GM21381 (cell line): ENCODE measurements at regions not wholly inside any gene's neighbourhood (a gene's known extent, or its start where the extent isn't known, plus 50 kb on each side); places are given as distances from the start of the nearest gene placed in this dataset.

Experiments used
- ATAC-seq: cut with Tn5 transposase; IDR thresholded peaks from one replicate; pipeline ENCODE4 v1.9.1; 2021; ENCODE audit warnings: mild to moderate bottlenecking, moderate library complexity; ENCODE audit not compliant: unreplicated experiment

DNA sequence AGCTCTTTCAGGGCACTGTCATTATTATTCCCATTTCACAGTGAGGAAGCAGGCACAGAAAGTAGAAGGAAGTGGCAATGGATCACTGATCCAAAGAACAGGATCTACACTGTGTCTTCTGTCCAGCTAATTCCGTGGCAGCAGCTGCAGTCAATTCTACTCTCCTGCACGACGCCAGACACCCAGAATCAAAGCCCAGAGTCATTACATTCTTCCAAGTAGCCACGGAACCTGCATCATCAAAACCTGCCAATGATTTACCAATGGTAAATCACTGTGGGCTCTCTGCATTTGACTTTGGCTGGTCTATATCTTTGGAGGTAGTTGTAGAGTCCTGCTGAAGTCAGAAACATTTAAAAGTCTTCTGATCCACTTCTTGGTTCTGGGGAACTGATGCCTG lies 767.7 kb downstream of the LIG4 start:
- ATAC-seq, result no peak

DNA sequence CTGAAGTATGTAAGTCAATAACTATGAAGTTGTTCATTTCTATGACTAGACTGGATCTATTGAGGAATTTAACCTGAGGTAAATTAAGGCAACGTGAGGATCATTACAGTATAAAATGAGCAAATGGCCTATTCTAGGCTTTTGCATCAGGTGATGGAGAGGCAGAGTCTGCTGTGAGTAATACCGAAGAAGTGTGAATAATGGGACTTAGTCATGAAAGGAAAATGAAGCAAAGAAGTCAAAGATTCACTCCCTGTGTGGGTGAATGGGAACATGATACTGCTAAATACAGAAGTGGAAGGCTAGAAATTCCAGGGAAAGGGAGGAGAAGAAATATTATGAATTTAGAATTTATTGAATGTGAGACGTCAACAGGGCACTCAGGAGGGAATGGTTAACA lies 774.1 kb downstream of the LIG4 start:
- no peak for ATAC-seq

DNA sequence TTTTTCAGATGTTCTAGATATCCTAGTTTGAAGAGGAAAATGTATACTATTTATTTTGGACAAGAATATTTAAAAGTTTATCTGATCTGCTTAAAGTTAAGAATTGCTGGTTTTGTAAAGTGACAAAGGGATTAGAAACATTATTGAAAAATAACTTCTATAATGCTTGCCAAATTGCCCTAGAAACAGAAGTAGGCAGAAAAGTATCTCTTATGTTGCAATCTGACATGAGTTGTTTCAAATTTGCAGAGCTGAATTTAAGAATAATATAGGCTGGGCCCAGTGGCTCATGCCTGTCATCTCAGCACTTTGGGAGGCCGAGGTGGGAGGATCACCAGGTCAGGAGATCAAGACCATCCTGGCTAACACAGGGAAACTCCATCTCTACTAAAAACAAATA lies 777.1 kb downstream of the LIG4 start:
- ATAC-seq, result no peak

DNA sequence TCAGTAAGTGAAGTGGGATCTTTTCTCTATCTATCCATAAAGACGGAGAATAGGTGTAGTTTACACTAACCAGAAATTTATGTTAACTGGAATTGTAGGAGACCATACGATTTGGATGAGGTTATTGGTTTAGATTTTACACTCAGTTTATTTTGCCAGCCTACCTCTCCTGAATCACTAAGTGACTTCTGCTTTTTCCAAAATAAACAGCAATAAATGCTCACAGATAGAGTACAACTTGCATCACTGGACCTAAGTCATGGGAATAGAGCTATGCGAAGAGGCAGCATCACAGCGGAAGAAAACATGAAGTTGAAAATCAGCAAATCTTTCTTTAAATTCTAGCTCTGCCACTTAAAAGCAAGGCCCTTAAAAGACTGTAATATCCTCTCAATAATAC lies 781.0 kb downstream of the LIG4 start:
- ATAC-seq, result no peak

DNA sequence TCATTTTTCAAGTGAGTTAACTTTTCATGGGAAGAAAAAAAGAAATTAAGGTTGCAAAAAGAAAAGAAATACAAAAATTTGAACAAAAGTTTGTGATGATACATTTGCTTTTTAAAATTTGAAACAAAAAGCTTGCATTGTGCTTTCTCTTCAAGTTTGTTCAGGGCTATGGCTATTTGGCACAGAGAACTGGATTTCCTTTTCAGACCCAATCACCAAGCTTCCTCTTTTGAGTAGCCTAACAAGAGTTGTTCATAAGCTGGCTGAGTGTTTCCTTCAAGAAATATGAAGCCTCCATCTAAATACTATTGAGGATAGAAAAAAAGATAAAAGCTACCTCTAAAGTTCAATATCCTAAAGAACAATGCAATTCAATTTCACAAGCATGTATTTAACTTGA lies 787.8 kb downstream of the LIG4 start:
- no peak for ATAC-seq

DNA sequence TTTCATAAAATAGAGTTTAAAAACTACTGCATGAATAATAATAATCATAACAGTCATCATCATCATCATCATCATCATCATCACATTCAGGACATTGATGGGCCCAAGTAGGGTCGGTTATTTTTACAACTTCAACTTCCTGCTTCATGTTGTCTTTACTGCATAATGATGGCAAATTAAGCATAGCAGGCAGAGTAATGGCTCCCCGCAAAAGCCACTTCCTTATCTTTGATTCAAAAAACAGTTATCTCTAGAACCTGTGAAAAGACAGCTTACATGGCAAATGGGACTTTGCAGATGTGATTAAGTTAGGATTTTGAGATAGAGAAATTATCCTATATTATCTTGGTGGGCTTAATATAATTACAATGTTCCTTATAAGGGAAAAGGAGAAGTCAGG lies 792.9 kb downstream of the LIG4 start:
- ATAC-seq, result no peak

DNA sequence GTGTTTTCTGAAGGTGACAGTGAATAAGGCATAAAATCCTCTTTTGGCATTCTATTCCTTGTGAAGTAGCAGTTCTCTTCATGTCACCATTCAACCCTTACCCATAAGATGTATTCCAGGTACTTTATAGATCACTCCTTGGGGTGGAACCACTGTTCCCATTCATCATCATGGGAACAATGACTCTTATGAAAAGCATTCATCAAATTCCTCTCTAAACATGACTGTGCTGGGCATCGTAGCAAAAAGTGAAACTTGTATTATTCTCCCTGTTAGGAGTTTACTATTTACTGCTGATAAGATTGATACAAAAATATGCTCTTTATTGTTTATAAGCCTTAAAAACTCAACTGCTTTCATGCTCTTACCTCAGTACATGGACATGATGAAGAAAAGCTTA lies 793.4 kb downstream of the LIG4 start:
- no peak for ATAC-seq

DNA sequence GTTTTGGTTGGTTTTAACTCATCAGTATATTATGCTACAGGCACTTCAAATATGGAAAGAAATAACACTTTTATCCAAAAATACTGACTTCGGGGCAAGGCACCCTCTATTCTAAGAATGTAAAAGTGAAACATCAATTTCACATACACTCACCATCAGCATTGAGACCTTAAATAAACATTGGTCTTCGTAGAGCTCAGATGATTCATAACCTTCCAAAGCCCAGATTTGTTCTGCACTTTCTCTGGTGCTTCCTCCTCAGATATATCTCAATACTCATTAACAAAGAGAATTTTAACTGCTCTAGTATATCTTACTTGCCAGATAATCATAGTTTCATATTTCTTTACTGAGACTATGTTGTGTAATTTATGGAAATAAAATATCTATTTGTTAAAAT lies 794.3 kb downstream of the LIG4 start:
- no peak for ATAC-seq

DNA sequence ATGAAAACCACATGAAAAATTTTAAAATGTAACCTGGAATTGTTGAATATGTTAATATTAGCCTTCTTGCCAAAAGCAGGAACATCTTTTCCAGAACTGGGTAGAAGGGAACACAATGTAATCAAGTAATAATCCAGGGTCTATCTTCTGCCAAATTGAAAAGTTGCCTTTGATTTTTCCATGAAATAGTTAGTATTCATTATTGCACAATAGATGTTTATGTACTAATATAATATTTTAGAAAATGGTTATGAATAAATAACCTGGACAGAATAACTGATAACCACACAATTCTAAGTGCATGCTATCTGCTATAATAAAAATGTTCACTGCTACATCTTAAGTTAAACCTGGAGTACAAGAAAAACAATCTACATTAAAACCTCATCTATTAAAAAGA lies 802.3 kb downstream of the LIG4 start:
- ATAC-seq, result no peak

DNA sequence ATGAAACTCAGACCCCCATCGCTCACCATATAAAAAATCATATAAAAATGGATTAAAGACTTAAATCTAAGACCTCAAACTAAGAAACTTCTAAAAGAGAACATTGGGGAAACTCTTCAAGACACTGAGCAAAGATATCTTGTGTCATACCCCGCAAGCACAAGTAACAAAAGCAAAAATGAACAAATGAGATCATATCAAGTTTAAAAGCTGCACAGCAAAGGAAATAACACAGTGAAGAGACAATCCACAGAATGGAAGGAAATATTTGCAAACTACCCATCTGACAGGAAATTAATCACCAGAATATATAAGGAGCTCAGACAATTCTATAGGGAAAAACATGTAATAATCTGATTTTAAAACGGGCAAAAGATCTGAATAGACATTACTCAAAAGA lies 808.3 kb downstream of the LIG4 start:
- no peak for ATAC-seq

DNA sequence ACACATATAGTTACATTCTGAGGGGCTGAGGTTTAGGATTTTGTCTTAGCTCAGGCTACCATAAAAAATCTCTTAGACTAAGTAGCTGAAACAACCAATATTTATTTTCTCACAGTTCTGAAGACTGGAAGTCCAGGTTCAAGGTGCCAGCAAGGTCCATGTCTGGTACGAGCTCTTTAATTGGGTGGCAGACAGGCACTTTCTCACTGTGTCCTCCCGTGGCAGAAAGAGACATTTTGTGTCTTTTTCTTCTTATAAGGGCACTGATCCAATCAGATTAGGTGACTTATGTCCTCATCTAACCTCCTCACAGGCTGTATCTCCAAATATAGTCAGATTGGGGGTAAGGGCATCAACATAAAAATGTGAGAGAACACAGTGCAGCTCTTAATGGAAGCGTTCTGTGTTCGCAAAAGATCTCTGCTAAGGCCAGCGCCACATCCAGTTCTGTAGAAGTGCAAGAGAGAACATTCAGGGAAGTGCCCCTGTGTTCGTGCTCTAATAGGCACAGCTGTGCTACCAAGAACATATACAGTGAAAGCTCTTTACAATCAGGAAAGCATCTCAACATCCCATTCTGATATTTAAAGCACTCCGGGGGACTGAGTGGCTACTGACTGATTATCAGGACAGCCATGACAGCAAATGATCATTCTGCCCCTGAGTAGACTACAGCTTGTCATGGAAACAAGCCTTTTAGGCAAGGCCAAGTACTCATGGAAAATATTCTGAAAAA lies 819.2 kb downstream of the LIG4 start:
- ATAC-seq, result no peak

DNA sequence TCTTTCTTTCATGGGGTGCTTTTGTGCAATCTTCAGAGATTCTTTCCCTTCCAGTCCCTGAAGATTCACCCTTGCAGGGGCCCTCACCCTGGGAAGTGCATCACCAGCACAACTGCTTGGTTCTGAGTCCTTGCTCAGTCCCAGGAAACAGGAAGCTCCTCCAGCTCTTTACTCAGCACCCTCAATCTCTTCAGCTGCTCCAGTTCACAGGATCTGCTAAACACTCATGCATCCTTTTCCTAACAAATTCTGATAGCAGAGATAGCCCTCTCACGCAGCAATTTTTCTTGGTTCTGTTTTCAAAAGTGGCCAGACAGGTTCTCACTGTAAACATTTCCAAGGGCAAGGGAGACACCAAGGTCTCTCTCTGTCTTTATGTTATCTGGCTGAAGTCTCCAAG lies 823.1 kb downstream of the LIG4 start:
- ATAC-seq, result no peak

DNA sequence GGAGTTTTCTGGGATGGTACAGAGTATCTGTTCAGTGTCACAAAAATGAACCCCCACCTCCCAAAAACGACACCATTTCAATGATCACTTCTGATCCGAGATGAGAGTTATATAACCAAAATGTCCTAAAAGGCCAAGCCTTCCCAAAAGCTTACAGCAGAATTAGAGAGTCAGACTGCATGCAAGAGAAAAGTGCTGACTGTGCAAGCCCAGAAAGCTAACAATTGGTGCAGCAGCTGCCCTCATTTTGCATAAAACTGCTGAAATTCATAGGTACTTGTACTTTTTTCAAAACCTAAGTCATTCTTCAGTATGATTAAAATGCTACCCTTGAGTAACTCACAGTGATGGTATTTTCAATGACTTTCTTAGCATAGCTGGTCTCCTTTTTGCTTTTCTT lies 819.6 kb upstream of the ARGLU1 start:
- no peak for ATAC-seq

DNA sequence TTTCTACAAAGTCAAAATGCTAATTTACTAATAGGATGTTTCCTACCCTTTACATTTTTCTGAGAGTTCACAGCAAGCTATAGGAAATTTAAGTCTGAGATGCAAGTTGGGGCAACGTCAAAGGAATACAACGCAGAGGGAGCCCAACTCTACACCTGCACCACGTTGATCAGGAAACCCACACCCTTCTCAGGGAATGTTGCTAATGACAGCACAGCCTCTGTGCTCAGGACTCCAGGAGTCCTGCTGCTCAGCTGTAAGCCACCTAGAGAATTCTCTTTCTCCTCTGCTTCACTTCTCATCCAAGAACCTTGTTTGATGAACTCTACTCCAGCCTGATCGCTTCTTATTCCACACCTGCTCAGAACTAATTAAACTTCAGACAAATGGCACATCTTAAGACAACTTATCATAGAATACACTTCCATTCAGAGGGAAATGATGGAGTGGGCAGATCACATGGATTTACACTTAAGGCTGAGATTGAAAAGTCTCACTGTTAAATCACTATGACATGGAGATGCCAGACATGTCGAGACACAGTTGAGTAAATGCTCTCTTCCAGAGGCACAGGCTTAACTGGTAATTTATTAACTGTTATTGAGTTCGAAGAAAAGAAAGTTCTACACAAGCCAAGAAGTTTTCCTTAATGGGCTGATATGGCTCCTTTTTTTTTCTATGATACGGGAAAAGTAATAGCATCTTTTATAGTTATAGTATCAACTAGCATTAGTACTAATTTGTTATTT lies 811.6 kb upstream of the ARGLU1 start:
- no peak for ATAC-seq

DNA sequence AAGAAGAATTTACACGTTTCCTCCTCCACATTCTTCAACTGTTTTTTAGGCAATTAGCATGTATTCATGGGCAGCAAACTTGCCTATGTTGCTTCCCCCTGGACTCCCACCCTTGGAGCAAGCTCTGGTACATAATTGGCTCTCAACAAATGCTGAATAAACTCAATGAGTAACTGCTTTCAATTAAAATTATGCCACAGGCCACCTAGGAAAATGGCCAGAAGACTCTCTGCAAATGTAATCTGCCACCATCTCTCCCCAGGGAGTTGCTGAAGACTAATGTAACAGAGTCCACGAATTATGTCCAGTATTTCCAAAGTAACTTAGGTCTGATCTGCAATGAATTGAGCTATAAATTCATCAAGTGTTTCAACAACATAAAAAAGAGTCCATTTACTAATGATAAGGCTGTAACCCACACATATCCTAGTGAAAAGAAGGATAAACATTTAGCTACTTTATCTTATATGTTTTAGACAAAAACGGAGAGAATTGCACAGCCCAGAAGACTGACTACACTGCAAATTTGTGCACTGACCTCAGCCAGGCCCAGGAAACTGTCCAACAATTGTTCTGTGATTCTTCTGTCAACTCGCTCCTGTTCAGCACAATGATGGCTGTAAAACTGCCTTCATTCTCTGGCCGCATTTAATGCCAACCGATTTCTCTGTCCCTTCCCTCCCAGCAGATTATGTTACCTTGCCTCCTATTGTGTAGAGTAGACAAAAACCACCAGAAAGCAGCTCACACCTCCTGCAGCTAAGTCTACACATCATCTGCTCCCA lies 808.6 kb upstream of the ARGLU1 start:
- no peak for ATAC-seq

DNA sequence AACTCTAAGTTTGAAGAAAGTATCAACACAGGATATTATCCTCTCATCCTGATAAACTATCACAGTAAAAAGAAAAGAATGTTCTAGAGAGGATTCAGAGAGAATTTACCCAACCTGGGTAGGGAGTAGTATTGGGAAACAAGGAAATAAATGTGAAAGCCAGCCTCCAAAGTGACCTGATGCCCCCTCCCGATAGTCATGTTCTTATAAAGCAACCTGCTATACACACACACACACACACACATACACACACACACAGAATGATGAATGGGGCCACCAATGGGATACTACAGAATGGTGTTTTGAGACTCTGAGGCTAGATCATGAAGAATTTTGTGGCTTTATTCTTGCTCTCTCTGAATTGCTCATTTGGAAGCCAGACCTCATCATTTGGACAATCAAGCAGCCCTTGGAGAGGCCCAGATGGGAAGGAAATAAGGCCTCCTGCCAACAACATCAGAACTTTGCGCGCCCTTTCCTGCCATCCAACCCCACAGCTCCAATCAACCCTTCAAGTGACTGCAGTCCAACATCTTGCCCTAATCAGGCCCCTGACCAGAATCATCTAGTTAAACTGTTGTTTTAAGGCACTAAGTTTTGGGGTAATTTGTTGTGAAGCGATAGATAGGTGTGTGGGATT lies 807.9 kb upstream of the ARGLU1 start:
- no peak for ATAC-seq

DNA sequence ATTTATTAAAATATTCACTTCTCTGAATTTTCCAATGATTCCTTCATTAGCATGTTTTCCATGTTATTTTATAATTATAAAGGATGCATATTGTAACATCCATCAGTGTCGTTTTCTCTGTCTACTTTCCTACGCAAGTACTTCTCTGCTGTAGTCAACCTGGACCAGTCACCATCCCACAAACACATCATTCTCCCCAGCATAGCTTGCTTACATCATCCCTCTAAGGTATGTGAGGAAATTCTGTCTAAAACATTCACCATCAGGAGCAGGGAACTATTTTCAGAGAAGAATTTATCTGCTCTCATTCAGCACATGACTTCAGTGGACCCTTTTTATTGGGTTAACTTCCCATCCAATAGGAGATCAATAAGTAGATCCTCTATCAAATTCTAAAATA lies 806.1 kb upstream of the ARGLU1 start:
- no peak for ATAC-seq

DNA sequence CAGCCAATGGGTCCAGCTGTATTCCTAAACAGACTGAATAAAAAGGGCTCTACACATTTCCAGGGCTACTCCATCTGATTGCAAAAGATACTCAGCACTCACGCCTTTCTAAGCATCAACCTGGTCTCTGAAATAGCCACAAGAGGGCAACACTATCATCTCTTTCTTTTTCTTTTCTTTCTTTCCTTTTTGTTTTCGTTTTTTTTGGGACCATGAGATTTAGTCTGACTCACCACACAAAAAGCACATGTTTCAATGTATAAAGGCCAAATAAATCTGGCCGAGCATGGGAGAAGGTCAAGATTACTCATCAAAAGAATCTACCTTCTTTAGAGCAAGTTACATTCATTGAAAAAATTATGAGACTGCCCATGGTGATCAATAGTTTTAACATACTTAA lies 805.6 kb upstream of the ARGLU1 start:
- ATAC-seq, result no peak

DNA sequence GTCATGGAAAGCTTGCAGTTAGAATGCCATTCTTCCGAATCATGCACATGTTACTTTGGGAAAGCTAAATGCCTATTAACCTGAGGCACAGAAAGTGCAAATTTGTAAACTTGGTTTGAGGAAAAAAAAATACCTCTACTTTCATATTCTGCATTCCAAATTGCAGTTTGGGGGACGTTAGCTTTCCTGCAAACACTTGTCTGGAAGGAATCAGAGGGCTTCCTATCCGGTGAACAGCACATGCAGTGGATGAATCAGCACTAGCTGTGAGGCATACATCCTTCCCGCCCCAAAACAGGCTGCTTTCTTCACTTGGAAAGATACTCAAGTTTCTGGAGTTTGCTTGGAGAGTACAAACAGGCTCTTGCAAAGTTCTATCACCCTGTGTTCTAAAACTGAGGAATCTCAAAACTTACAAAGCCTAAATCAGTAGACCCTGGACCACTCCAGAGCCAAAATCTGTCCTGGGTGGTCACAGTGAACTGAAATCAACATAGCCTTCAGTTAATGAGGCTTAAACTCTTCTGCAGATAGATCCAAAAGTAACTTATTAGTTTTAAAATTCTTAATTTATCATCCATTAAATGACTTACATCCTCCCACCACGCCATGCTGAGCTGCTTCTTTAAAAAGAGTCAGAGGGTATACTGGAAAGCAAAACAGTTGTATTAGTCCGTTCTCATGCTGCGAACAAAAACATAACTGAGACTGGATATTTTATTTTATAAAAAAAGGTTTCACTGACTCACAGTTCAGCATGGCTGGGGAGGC lies 802.3 kb upstream of the ARGLU1 start:
- no peak for ATAC-seq

DNA sequence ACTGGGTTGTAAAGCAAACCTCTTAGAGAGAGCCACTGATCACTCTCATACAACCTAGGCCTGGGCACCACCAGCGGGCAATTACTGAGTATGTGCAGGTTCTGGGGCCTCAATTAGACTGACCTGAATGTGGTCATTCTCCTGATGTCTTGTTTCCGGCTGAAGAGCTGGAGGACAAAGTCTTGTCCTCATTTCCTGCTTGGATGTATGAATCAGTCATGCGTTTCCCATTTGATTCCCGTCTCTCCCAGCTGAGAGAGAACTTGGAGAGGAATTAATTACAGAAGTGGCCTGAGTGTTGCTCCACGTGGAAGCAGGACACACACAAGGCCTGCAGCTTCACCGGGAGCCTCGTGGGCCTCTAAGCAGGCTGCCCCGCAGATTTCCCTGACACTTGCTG lies 799.3 kb upstream of the ARGLU1 start:
- ATAC-seq, result no peak
